OCI-LY7 (cell line): ENCODE measurements at regions not wholly inside any gene's neighbourhood (a gene's known extent, or its start where the extent isn't known, plus 50 kb on each side); places are given as distances from the start of the nearest gene placed in this dataset.

Experiments used
- EZH2phosphoT487 ChIP-seq: fragments of 200-600 bp; sonication (generic); IDR thresholded peaks from 2 replicates; pipeline ENCODE4 v1.6.1; 2018; ENCODE audit warnings: low read depth, borderline replicate concordance, mild to moderate bottlenecking, mixed run types, antibody characterized with exemption, low read length, moderate library complexity, mixed read lengths
- TF ChIP-seq, protein P1 (sequence below): fragments of 200-600 bp; sonication (generic); conservative IDR thresholded peaks from 2 replicates; pipeline ENCODE4 v1.5.1; 2014; ENCODE audit warnings: mild to moderate bottlenecking, antibody characterized with exemption, low read length, moderate library complexity, mixed read lengths

DNA sequence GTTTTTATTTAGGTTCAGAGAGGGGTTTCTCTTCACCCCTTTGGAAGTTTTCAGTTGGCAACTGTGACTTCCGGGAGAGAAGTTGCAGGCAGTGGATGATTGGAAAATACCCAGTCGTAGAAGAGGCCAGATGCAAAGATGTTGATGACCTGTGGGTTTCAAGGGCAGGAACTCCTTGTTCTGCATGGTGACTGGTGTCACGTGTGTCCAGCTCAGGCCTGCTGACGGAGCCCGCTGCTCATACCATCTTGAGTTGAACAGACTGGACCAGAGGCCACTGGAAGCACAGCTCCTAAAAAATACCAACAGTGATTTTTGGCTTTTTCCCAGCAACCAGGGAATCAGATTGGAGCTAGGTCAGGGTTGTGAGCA lies 243.9 kb upstream of the KLF4 start:
- TF ChIP-seq, protein P1, sequence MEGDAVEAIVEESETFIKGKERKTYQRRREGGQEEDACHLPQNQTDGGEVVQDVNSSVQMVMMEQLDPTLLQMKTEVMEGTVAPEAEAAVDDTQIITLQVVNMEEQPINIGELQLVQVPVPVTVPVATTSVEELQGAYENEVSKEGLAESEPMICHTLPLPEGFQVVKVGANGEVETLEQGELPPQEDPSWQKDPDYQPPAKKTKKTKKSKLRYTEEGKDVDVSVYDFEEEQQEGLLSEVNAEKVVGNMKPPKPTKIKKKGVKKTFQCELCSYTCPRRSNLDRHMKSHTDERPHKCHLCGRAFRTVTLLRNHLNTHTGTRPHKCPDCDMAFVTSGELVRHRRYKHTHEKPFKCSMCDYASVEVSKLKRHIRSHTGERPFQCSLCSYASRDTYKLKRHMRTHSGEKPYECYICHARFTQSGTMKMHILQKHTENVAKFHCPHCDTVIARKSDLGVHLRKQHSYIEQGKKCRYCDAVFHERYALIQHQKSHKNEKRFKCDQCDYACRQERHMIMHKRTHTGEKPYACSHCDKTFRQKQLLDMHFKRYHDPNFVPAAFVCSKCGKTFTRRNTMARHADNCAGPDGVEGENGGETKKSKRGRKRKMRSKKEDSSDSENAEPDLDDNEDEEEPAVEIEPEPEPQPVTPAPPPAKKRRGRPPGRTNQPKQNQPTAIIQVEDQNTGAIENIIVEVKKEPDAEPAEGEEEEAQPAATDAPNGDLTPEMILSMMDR = no peak
- TF ChIP-seq EZH2phosphoT487 = no peak
